ENCODE measurements at regions not wholly inside any gene's neighbourhood (a gene's known extent, or its start where the extent isn't known, plus 50 kb on each side); places are given as distances from the start of the nearest gene placed in this dataset.

GRCh38 chr5:27412384-27412783 lies 374.0 kb upstream of the CDH9 start:
- no peak overlapping the region for H3K4me3 ChIP-seq
- no peak for DNase-seq (ENCODE audit: low spot score)
- no peaks in the 10 kb centered on the region for H3K4me1 ChIP-seq
- Mint-ChIP-seq H3K9me3 (no peaks in the 10 kb centered on the region), H3K27me3 (ENCODE audit: insufficient read depth, low read depth) (peaks cover 4% of the 10 kb centered on the region), H3K4me3 (no peak overlapping the region), H3K36me3 (no peaks in the 10 kb centered on the region), H3K27ac (no peak overlapping the region), H3K4me1 (no peaks in the 10 kb centered on the region)
- H3K4me2 ChIP-seq: no peak overlapping the region
- TF ChIP-seq EZH2phosphoT487 (IDR thresholded peaks at IDR 0.05): no peak
- no peak overlapping the region for H3K9ac ChIP-seq
- no peaks in the 10 kb centered on the region for H3K27me3 ChIP-seq
- no peaks in the 10 kb centered on the region for H3K79me2 ChIP-seq (ENCODE audit: low read depth)
- no peaks in the 10 kb centered on the region for H3K36me3 ChIP-seq
- H3K9me3 ChIP-seq (ENCODE audit: low read depth): no peaks in the 10 kb centered on the region
- no peaks in the 10 kb centered on the region for H3F3A ChIP-seq (ENCODE audit: low read depth)
- H3K27ac ChIP-seq: no peak overlapping the region
- H4K20me1 ChIP-seq (ENCODE audit: low read depth): no peaks in the 10 kb centered on the region
- H2AFZ ChIP-seq (replicated peaks): no peak overlapping the region

GRCh38 chr5:27406020-27406419 lies 367.6 kb upstream of the CDH9 start:
- Histone ChIP-seq H2AFZ (replicated peaks) (no peak overlapping the region), H3K27ac (no peak overlapping the region), H3K4me1 (no peaks in the 10 kb centered on the region), H3F3A (ENCODE audit: low read depth) (no peaks in the 10 kb centered on the region), H3K4me3 (no peak overlapping the region), H3K4me2 (no peak overlapping the region), H3K27me3 (no peaks in the 10 kb centered on the region), H4K20me1 (ENCODE audit: low read depth) (no peaks in the 10 kb centered on the region), H3K79me2 (ENCODE audit: low read depth) (no peaks in the 10 kb centered on the region), H3K9me3 (ENCODE audit: low read depth) (no peaks in the 10 kb centered on the region), H3K9ac (no peak overlapping the region), H3K36me3 (no peaks in the 10 kb centered on the region)
- H3K4me3 Mint-ChIP-seq: no peak overlapping the region
- no peak for DNase-seq (ENCODE audit: low spot score)
- H3K9me3 Mint-ChIP-seq: no peaks in the 10 kb centered on the region
- H3K4me1 Mint-ChIP-seq: no peaks in the 10 kb centered on the region
- H3K27me3 Mint-ChIP-seq (ENCODE audit: insufficient read depth, low read depth): no peaks in the 10 kb centered on the region
- no peak overlapping the region for H3K27ac Mint-ChIP-seq
- TF ChIP-seq EZH2phosphoT487 (IDR thresholded peaks at IDR 0.05): no peak
- TF ChIP-seq CTCF (IDR thresholded peaks at IDR 0.05): no peak
- no peak for TF ChIP-seq EZH2 (IDR thresholded peaks at IDR 0.05)
- no peaks in the 10 kb centered on the region for H3K36me3 Mint-ChIP-seq

GRCh38 chr5:27403243-27403882 lies 365.0 kb upstream of the CDH9 start:
- no peaks in the 10 kb centered on the region for H3F3A ChIP-seq (ENCODE audit: low read depth)
- H3K79me2 ChIP-seq (ENCODE audit: low read depth): no peaks in the 10 kb centered on the region
- H3K27me3 ChIP-seq: no peaks in the 10 kb centered on the region
- no peak overlapping the region for H3K4me3 ChIP-seq
- no peak overlapping the region for H3K27ac ChIP-seq
- peak overlapping the region; percentile 80 for H2AFZ ChIP-seq (replicated peaks)
- TF ChIP-seq EZH2 (IDR thresholded peaks at IDR 0.05) (no peak), CTCF (IDR thresholded peaks at IDR 0.05) (no peak), EZH2phosphoT487 (IDR thresholded peaks at IDR 0.05) (no peak)
- Mint-ChIP-seq H3K27ac (no peak overlapping the region), H3K9me3 (peaks cover 2% of the 10 kb centered on the region), H3K36me3 (no peaks in the 10 kb centered on the region), H3K4me3 (no peak overlapping the region), H3K4me1 (no peaks in the 10 kb centered on the region), H3K27me3 (ENCODE audit: insufficient read depth, low read depth) (no peaks in the 10 kb centered on the region)
- H4K20me1 ChIP-seq (ENCODE audit: low read depth): no peaks in the 10 kb centered on the region
- no peaks in the 10 kb centered on the region for H3K36me3 ChIP-seq
- H3K9ac ChIP-seq: no peak overlapping the region
- H3K4me1 ChIP-seq: no peaks in the 10 kb centered on the region
- H3K9me3 ChIP-seq (ENCODE audit: low read depth): no peaks in the 10 kb centered on the region
- H3K4me2 ChIP-seq: no peak overlapping the region
- DNase-seq (ENCODE audit: low spot score): no peak

GRCh38 chr5:27402828-27403227 lies 364.4 kb upstream of the CDH9 start:
- Mint-ChIP-seq H3K27me3 (ENCODE audit: insufficient read depth, low read depth) (no peaks in the 10 kb centered on the region), H3K4me3 (no peak overlapping the region), H3K4me1 (no peaks in the 10 kb centered on the region), H3K36me3 (no peaks in the 10 kb centered on the region), H3K9me3 (peaks cover 2% of the 10 kb centered on the region), H3K27ac (no peak overlapping the region)
- Histone ChIP-seq H3K79me2 (ENCODE audit: low read depth) (no peaks in the 10 kb centered on the region), H3K27ac (no peak overlapping the region), H3F3A (ENCODE audit: low read depth) (no peaks in the 10 kb centered on the region), H2AFZ (replicated peaks) (peak overlapping the region; percentile 80), H3K4me3 (no peak overlapping the region), H3K36me3 (no peaks in the 10 kb centered on the region), H3K4me2 (no peak overlapping the region), H3K27me3 (no peaks in the 10 kb centered on the region), H3K9me3 (ENCODE audit: low read depth) (no peaks in the 10 kb centered on the region), H3K4me1 (no peaks in the 10 kb centered on the region), H3K9ac (no peak overlapping the region), H4K20me1 (ENCODE audit: low read depth) (no peaks in the 10 kb centered on the region)
- TF ChIP-seq EZH2phosphoT487 (IDR thresholded peaks at IDR 0.05) (no peak), EZH2 (IDR thresholded peaks at IDR 0.05) (no peak), CTCF (IDR thresholded peaks at IDR 0.05) (no peak)
- DNase-seq (ENCODE audit: low spot score): no peak
